ENCODE measurements at regions not wholly inside any gene's neighbourhood (a gene's known extent, or its start where the extent isn't known, plus 50 kb on each side); places are given as distances from the start of the nearest gene placed in this dataset.

DNA sequence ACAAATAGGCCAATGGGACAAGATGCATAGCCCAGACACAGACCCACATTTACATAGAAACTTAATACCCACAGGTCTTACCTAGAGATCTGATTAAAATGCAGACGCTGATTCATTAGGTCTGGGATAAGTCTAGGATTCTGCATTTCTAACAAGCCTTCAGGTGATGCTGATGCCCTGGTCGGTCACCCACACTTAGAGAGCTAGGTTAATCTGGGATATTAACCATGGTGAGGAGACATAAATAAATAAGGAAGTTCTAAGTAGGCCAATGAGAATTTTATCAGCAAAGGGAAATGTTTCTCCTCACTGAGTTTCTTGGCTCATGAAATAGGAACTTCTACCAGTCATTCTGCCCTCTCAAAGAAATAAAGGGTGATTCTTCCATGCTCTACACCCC lies 120.1 kb downstream of the BMP4 start:
- no peak overlapping the region for H3K27ac ChIP-seq (ENCODE audit: insufficient read depth, low read length)
- H3K27me3 ChIP-seq (ENCODE audit: control insufficient read depth, insufficient read depth, low read length): no peaks in the 10 kb centered on the region
- H3K79me2 ChIP-seq (ENCODE audit: control insufficient read depth, insufficient read depth, low read length): no peaks in the 10 kb centered on the region
- TF ChIP-seq EZH2 (IDR thresholded peaks at IDR 0.05; ENCODE audit: low read length, missing control alignments): no peak
- TF ChIP-seq, protein P1, sequence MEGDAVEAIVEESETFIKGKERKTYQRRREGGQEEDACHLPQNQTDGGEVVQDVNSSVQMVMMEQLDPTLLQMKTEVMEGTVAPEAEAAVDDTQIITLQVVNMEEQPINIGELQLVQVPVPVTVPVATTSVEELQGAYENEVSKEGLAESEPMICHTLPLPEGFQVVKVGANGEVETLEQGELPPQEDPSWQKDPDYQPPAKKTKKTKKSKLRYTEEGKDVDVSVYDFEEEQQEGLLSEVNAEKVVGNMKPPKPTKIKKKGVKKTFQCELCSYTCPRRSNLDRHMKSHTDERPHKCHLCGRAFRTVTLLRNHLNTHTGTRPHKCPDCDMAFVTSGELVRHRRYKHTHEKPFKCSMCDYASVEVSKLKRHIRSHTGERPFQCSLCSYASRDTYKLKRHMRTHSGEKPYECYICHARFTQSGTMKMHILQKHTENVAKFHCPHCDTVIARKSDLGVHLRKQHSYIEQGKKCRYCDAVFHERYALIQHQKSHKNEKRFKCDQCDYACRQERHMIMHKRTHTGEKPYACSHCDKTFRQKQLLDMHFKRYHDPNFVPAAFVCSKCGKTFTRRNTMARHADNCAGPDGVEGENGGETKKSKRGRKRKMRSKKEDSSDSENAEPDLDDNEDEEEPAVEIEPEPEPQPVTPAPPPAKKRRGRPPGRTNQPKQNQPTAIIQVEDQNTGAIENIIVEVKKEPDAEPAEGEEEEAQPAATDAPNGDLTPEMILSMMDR (conservative IDR thresholded peaks at IDR 0.05 in 1 of 2, IDR thresholded peaks at IDR 0.05 in 1 of 2; ENCODE audit: low read depth in 1 of 2, low read length in 2 of 2): no peak
- no peak overlapping the region for H2AFZ ChIP-seq (ENCODE audit: low read length)
- H3K9ac ChIP-seq (ENCODE audit: insufficient read depth, low read length): no peak overlapping the region
- H4K20me1 ChIP-seq (ENCODE audit: control insufficient read depth, extremely low read depth, insufficient read depth, low read length): no peaks in the 10 kb centered on the region
- DNase-seq (ENCODE audit: low read depth in 2 of 2): no peak
- H3K9me3 ChIP-seq (ENCODE audit: control insufficient read depth, insufficient read depth, low read depth, low read length): no peaks in the 10 kb centered on the region
- H3K4me1 ChIP-seq (ENCODE audit: control insufficient read depth, extremely low read depth, insufficient read depth, low read length): no peaks in the 10 kb centered on the region
- H3K36me3 ChIP-seq (ENCODE audit: control insufficient read depth, insufficient read depth, low read length): no peaks in the 10 kb centered on the region
- no peak overlapping the region for H3K4me2 ChIP-seq (ENCODE audit: extremely low read depth, insufficient read depth, low read length)
- no peak overlapping the region for H3K4me3 ChIP-seq (replicated peaks in 1 of 4; ENCODE audit: control extremely low read depth in 1 of 4, insufficient read depth in 1 of 4, low read depth in 3 of 4, low read length in 4 of 4)

DNA sequence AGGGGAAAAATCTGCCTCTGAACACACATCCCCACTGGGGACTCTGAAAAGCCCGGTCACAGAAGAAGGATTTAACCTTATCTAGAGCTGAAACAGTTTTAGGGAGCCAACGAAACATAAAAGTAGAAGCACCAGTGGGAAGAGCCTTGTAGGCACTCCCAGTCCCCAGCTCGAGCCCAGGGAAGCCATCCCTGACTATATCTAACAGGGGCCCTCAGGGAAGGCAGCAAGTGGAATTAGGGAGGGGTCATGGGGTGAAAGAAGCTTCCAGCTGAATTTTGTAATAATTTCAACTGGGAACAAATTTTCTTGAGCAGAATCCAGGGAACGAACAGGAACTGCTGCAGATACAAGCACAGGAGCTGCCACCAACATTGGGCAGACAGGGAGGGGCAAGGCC lies 127.8 kb downstream of the BMP4 start:
- no peak overlapping the region for H3K4me3 ChIP-seq (replicated peaks in 1 of 4; ENCODE audit: control extremely low read depth in 1 of 4, insufficient read depth in 1 of 4, low read depth in 3 of 4, low read length in 4 of 4)
- H3K4me1 ChIP-seq (ENCODE audit: control insufficient read depth, extremely low read depth, insufficient read depth, low read length): no peaks in the 10 kb centered on the region
- DNase-seq (ENCODE audit: low read depth in 2 of 2): no peak
- no peaks in the 10 kb centered on the region for H3K79me2 ChIP-seq (ENCODE audit: control insufficient read depth, insufficient read depth, low read length)
- no peak overlapping the region for H3K9ac ChIP-seq (ENCODE audit: insufficient read depth, low read length)
- H4K20me1 ChIP-seq (ENCODE audit: control insufficient read depth, extremely low read depth, insufficient read depth, low read length): no peaks in the 10 kb centered on the region
- H3K9me3 ChIP-seq (ENCODE audit: control insufficient read depth, insufficient read depth, low read depth, low read length): no peaks in the 10 kb centered on the region
- no peak overlapping the region for H3K4me2 ChIP-seq (ENCODE audit: extremely low read depth, insufficient read depth, low read length)
- TF ChIP-seq, protein P1 (conservative IDR thresholded peaks at IDR 0.05 in 1 of 2, IDR thresholded peaks at IDR 0.05 in 1 of 2; ENCODE audit: low read depth in 1 of 2, low read length in 2 of 2): no peak
- TF ChIP-seq EZH2 (IDR thresholded peaks at IDR 0.05; ENCODE audit: low read length, missing control alignments): no peak
- H3K27me3 ChIP-seq (ENCODE audit: control insufficient read depth, insufficient read depth, low read length): no peaks in the 10 kb centered on the region
- H3K27ac ChIP-seq (ENCODE audit: insufficient read depth, low read length): no peak overlapping the region
- no peaks in the 10 kb centered on the region for H3K36me3 ChIP-seq (ENCODE audit: control insufficient read depth, insufficient read depth, low read length)
- no peak overlapping the region for H2AFZ ChIP-seq (ENCODE audit: low read length)

DNA sequence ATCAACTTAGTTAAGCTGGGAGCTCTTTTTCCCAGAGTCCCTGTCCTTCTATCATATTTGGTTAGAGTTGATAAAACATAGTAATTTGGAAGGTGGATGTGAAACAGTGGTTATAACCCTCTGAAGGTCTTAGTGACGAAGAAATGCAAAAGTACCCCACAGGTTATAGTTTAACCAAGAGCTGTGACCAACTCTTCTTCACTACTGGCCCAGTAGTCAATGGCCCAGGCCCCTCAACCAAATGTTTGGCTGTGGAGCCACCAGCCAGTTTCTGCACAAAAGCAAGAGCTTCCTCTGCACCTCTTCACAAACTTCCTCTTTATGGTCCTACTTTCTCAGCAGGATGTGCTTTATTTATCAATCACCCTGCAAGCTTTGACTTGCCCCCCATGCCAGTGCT lies 132.6 kb downstream of the BMP4 start:
- no peaks in the 10 kb centered on the region for H4K20me1 ChIP-seq (ENCODE audit: control insufficient read depth, extremely low read depth, insufficient read depth, low read length)
- no peak for DNase-seq (ENCODE audit: low read depth in 2 of 2)
- H3K9me3 ChIP-seq (ENCODE audit: control insufficient read depth, insufficient read depth, low read depth, low read length): no peaks in the 10 kb centered on the region
- no peaks in the 10 kb centered on the region for H3K36me3 ChIP-seq (ENCODE audit: control insufficient read depth, insufficient read depth, low read length)
- H3K4me1 ChIP-seq (ENCODE audit: control insufficient read depth, extremely low read depth, insufficient read depth, low read length): no peaks in the 10 kb centered on the region
- H3K4me3 ChIP-seq (replicated peaks in 1 of 4; ENCODE audit: control extremely low read depth in 1 of 4, insufficient read depth in 1 of 4, low read depth in 3 of 4, low read length in 4 of 4): no peak overlapping the region
- TF ChIP-seq EZH2 (IDR thresholded peaks at IDR 0.05; ENCODE audit: low read length, missing control alignments): no peak
- TF ChIP-seq, protein P1 (conservative IDR thresholded peaks at IDR 0.05 in 1 of 2, IDR thresholded peaks at IDR 0.05 in 1 of 2; ENCODE audit: low read depth in 1 of 2, low read length in 2 of 2): no peak
- no peak overlapping the region for H2AFZ ChIP-seq (ENCODE audit: low read length)
- no peak overlapping the region for H3K4me2 ChIP-seq (ENCODE audit: extremely low read depth, insufficient read depth, low read length)
- no peaks in the 10 kb centered on the region for H3K27me3 ChIP-seq (ENCODE audit: control insufficient read depth, insufficient read depth, low read length)
- no peak overlapping the region for H3K27ac ChIP-seq (ENCODE audit: insufficient read depth, low read length)
- H3K79me2 ChIP-seq (ENCODE audit: control insufficient read depth, insufficient read depth, low read length): no peaks in the 10 kb centered on the region
- H3K9ac ChIP-seq (ENCODE audit: insufficient read depth, low read length): no peak overlapping the region

All from fibroblast of lung (primary cell).